GM12891 (cell line): ENCODE measurements at regions not wholly inside any gene's neighbourhood (a gene's known extent, or its start where the extent isn't known, plus 50 kb on each side); places are given as distances from the start of the nearest gene placed in this dataset.

ENCODE experiments used
- DNase-seq: peaks from one replicate; pipeline ENCODE4 v3.0.0; 2011; ENCODE audit warnings: low spot score; ENCODE audit not compliant: insufficient read length
- FAIRE-seq: peaks from 2 replicates; lab custom pipeline; 2011; peaks lifted over from hg19 to GRCh38; lab: Jason Lieb, UNC
- PAX5 ChIP-seq: IDR thresholded peaks from 2 replicates; pipeline ENCODE4 v1.6.1; 2011; ENCODE audit warnings: low read length, moderate library complexity, mild to moderate bottlenecking; ENCODE audit not compliant: insufficient read depth, severe bottlenecking
- POLR2A ChIP-seq: IDR thresholded peaks from 2 replicates; pipeline ENCODE4 v1.6.1; 2011; ENCODE audit warnings: low read depth, low read length, control low read depth
- POLR2AphosphoS5 ChIP-seq: IDR thresholded peaks from 2 replicates; pipeline ENCODE4 v1.6.1; 2011; ENCODE audit warnings: low read depth, low read length, control low read depth
- POU2F2 ChIP-seq: IDR thresholded peaks from 2 replicates; pipeline ENCODE4 v1.6.1; 2011; ENCODE audit warnings: low read depth, mild to moderate bottlenecking, control low read depth, low read length, moderate library complexity
- SPI1 ChIP-seq: IDR thresholded peaks from 2 replicates; pipeline ENCODE4 v1.6.1; 2011; ENCODE audit warnings: low read depth, low read length, control low read depth
- TAF1 ChIP-seq: IDR thresholded peaks from 2 replicates; pipeline ENCODE4 v1.6.1; 2011; ENCODE audit warnings: low read depth, low read length, control low read depth

DNA sequence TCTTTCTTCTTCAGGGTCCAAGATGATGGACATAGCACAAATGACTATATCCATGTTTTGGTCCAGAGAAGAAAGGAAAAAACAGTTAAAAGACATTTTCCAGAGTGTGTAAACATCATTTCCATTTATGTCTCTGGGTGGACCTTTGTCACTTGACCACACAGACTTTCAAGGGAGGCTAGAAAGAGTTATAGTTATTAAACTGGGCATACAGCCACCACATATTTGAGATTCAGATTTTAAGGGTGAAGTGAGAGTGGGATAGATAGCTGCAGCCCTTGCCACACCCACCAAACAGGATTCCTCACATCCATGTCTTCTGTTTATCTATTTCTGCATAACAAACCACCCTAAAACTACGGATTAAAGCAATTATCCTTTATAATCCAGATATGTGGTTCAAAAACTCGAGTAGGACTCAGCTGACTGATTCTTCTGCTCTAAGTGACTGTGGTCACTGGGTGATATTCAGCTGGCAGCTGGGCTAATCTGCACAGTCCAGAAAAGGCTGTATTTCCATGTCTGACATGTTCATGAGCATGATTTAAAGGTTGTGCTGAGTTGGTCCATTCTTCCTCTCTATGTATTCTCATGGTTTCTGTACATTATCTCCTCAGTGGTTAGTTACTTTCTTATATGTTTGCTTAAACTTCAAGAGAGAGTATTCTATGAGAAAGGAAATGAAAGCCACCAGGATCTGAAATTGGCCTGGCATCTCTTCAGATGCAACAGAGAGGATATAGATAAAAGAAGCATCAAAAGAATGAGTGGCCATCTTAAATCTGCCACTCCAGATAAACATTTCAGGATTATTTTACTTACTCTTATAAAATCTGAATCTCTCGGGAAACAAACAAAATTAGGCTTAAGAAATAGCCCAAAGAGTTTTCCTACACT lies 459.8 kb upstream of the CTSO start:
- TF ChIP-seq POLR2AphosphoS5 = no peak
- no peak for TF ChIP-seq SPI1
- no peak for TF ChIP-seq TAF1
- TF ChIP-seq POLR2A = no peak
- no peak for TF ChIP-seq POU2F2
- no peak for TF ChIP-seq PAX5
- FAIRE-seq (no peak), DNase-seq (no peak)

DNA sequence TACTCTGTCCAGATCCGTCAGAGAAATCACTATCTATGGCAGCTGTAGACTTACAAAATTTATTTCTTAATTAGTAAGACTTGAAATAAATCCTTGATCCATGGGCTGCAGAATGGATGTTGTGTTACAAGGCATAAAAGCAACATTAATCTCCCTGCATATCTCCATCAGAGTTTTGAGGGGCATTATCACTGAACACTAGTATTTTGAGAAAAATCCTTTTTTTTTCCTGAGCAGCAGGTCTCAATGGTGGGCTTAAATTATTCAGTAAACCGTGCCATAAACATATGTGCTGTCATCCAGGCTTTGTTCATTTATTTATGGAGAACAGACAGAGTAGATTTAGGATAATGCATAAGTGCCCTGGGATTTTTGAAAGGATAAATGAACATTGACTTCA lies 457.9 kb upstream of the CTSO start:
- DNase-seq = no peak
- TF ChIP-seq POU2F2 (no peak), TAF1 (no peak), POLR2AphosphoS5 (no peak)
- no peak for FAIRE-seq

DNA sequence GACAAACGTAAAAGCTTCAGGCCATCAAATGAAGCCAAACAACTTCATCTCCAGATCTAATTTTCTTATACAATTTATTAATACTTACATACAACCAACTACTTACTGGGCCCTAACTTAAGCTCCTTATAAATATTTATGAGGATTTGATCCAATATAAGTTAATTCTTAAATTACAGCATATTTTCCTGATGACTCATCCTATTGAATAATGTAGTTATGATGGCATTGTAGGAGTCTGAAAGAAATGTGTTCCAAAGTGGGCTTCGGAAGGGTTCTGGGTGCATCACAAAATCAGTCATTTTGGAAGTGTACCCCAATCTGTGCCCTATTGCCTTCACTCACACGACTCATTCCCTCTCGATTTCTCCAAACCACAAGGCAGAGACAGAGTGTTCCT lies 455.1 kb upstream of the CTSO start:
- no peak for DNase-seq
- no peak for TF ChIP-seq SPI1
- TF ChIP-seq POLR2AphosphoS5 = no peak
- no peak for TF ChIP-seq POLR2A
- no peak for TF ChIP-seq POU2F2
- no peak for TF ChIP-seq TAF1
- no peak for TF ChIP-seq PAX5
- FAIRE-seq = no peak

DNA sequence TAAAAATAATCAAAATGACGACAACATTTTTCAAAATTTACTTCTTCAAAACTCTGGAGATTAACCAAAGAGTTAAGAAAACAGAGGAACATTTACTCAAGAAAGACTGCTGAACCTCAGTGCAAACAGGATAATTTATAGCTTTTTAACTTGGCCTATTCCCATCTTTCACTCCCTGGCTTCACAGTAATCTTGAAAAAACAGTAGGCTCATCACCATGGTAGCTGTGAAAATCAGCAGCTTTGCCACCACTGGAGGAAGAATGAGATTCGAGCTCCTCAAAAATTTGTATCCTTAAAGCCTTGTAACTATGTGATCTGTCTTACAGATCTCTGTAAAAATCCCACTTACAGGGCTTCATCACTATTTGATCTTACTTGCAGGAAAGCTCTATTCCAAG lies 447.7 kb upstream of the CTSO start:
- DNase-seq (no peak), FAIRE-seq (no peak)
- TF ChIP-seq SPI1 (no peak), PAX5 (no peak), POU2F2 (no peak), POLR2AphosphoS5 (no peak), POLR2A (no peak), TAF1 (no peak)

DNA sequence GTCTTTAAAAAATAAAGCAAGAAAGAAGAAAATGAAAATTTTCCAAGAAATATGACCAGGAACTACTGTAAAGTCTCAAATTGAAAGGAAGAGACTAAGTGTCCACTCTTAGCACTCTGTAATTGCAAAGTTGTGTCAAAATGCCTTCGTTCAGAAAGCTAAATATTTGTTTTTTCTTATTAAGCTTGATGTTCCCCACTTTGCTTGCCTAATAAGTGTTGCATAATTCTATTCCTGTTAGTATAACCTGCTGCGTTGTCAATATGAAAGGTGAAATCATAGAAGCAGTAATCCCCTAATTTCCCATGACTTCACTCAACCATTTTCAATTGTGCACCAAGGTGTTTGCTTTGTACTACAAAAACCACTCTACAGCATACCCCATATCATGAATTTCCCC lies 442.9 kb upstream of the CTSO start:
- TF ChIP-seq SPI1 = no peak
- TF ChIP-seq POLR2AphosphoS5 = no peak
- no peak for TF ChIP-seq TAF1
- TF ChIP-seq PAX5 = no peak
- no peak for TF ChIP-seq POU2F2
- no peak for TF ChIP-seq POLR2A
- DNase-seq (no peak), FAIRE-seq (no peak)

DNA sequence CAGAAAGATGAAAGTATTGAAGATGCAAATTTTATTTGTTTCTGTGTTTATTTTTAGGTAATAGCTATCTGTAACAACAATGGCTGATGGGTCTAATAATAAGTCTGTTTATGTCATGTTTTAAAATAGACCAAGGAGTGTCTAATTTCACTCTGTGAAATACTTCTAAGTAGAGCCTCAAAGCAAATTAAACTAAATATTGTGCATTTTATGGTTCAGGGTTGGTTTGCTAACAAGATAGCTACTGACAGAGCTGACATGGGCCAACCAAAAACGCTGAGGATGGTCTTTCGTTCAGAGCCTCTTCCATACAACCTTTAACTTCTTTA lies 437.6 kb upstream of the CTSO start:
- DNase-seq (no peak), FAIRE-seq (no peak)
- TF ChIP-seq POU2F2 = no peak
- TF ChIP-seq POLR2AphosphoS5 = no peak
- TF ChIP-seq PAX5 = no peak
- TF ChIP-seq POLR2A = no peak
- no peak for TF ChIP-seq SPI1
- no peak for TF ChIP-seq TAF1

DNA sequence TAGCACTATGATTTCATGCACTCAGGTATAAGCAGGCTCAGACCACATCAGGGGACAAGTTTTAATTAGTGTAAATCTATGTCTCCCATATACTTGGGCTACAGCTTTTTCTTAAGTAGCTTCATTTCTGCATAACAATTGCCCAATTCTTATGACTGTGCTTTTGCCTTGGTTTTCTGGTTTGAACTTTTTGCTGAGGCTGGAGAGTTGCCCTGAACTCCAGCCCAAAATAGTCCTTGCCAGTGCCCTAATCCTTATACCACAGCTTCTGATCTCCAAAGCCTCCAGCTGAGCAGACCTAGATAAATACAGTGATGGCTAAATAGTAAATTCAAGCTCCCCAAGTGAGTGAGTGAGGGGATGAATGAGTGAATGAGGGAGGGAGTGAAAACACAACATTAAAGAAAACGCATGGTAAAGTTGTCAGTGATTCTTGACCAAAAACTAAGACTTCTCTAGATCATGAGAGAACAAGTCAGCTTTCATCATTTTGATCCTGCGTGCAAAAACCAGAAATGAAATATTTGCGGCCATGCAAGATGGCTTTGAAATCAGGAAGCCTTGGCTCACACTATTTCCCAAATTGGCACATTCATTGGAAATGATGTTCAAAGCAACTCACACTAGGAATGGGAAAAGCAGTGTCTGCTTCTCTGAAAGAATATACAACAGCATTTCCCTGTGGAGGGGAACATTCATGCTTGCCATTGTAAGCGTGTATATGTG lies 437.1 kb upstream of the CTSO start:
- FAIRE-seq = no peak
- no peak for DNase-seq
- TF ChIP-seq POLR2A (no peak), SPI1 (no peak), POU2F2 (no peak), POLR2AphosphoS5 (no peak), TAF1 (no peak), PAX5 (no peak)

DNA sequence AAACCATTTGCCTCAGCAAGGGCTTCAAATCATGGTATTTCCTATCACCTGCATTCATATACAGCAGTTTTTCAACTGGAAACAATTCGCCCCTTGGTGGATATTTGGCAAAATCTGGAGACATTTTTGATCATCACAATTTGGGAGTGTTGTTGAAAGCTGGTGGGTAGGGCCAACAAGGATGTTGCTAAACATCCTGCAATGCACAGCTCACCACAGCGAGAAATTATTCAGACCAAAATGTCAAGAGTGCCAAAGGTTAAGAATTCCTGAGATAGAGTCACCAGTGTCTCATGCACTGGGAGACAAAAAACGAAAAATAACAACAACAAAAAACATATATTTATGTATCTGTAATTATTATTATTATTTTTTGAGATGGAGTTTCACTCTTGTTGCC lies 435.2 kb upstream of the CTSO start:
- FAIRE-seq = no peak
- no peak for TF ChIP-seq POLR2A
- no peak for TF ChIP-seq TAF1
- no peak for DNase-seq

DNA sequence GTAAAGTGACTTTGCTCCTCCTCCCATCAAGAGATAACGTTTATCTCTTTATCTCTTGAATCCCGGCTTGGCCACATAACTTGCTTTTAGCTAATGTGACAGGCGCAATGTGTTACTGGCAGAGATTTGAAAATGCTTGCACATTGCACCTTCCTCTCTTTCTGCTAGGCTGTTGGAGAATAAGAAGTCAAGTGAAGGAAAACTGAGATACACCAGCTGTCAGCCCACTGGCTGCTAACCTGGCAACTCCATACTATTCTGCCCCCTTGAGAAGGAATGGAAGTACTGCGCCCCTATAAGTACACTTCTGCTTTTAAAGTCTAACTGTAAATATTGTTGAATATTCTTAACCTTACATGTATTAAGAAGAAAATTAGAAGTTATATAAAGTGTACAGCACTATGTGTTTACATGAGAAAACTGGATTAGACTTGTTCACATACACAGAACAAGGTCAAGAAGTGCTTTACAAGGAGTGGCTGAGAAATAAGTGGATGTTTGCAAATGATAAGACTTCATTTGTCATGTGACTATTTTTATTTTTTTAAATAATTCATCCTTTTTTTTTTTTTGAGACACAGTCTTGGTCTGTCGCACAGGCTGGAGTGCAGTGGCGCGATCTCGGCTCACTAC lies 424.5 kb upstream of the CTSO start:
- DNase-seq = peak; percentile 22
- TF ChIP-seq SPI1 (peak; percentile 69), TAF1 (no peak), POU2F2 (no peak)
- FAIRE-seq = peak; percentile 54
